HG03432 (cell line): ENCODE measurements at regions not wholly inside any gene's neighbourhood (a gene's known extent, or its start where the extent isn't known, plus 50 kb on each side); places are given as distances from the start of the nearest gene placed in this dataset.
A peak's percentile ranks its signal among the peaks of the same experiment; 100 is the strongest.
"Not testable (repeated sequence)": the region's sequence is repeated elsewhere in the genome, so short reads cannot be mapped to it uniquely, and the experiment has no call there.

ENCODE experiments used
- ATAC-seq: cut with Tn5 transposase; IDR thresholded peaks from one replicate; pipeline ENCODE4 v1.9.1; 2021; ENCODE audit warnings: mild to moderate bottlenecking, moderate library complexity; ENCODE audit not compliant: unreplicated experiment

DNA sequence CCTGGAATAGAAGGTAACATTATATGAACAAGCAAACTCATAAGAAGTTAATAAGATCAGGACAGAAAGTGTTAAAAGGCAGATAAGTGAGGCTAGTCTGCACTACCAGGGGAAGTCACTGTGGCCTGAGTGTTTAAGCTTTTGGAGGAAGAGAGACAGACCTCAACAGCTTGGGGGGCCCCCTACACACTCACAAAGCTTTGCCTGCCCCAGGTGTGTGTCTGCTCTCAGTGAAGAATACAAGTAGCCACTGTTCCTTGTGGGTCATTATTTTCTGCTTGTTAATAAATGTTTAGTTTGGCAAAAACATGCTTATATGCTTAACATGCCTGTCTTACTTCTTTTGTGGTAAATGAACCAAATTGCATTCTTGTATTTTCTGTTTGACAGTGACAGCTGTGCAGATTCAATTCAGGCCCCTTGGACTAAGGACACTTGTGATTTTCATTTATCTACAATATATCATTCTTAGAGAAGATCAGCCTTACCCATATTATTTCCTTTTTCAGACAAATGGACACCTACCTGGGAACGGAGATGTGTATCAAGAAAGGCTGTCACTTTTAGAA, 50.7 kb upstream of the C12orf71 start:
- no peak for ATAC-seq

DNA sequence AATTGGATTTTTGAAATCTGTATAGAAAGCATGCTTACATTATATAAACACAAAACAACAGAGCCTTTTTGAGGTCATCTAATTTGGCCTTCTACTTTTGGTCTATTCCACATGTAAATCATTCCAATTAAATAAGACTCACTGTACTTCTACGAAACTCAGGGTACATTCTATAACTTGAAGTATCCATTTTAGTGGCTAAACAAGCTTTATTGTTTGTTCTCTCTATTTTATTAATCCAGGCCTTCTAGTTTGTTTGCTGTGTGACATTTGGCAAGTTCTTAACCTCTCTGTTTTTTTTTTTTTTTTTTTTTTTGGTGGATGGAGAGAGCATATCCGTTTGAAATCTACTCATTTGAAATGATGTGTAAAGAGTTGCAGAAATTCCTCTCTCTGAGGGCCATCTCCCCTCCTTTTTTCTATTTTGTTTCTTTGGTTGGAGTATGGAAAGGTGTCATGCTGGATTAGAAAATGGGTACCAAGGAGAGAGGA, 58.1 kb upstream of the C12orf71 start:
- ATAC-seq, result no peak

DNA sequence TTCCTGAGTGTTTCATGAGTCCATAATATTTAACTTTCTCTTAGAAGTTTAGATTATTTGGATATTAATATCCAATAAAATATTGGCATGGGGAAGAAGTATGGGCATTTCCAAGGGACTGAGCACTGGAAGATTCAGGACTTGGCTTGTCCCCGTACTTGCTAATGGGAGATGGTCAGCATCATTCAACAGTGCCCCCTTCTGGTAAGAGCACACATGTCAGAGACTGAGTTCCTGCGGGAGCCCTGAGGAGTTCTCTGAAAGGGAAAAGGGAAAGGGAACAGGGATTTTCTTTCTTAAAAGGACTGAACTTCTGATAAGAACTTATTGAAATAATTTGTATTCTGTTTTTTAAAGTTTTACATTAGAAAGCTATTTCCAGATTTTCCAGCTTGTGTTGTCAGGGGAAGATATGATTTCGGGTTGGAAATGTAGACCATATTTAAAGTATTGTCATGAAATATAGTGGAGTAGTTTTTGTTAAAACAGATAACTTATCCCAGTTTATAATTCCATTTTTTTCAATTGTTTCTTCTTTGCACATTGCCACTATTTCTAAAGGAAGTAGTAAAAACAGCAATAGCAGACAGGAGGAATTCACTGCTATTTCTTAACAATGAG, 59.8 kb upstream of the C12orf71 start:
- ATAC-seq, result no peak

DNA sequence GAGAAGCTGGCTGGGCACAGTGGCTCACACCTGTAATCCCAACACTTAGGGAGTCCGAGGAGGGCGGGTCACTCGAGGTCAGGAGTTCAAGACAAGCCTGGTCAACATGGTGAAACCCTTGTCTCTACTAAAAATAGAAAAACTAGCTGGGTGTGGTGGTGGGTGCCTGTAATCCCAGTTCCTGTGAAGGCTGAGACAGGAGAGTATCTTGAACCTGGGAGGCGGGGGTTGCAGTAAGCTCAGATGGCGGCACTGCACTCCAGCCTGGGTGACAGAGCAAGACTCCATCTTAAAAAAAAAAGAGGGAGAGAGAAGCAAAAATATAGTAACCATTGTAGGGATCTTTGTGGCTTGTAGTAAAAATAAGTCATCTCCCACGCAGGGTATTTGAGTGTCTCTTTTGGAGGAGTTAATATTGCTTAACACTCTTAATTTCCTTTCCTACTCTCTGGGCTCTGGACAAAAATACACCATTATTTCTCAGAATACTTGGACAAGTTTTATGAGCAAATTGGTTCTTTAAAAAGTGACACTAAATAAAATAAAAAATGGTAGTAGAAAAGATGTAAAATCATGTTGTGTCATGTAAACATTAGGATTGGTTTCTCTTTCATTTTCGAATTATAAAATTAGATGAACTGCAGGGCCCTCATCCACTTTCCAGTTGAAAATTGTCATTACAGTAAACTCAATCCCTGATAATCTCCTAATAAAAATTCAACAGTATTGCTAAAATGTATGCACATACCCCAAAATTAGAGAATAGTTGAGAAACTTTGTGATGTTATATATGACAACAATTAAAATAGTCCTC, 61.1 kb upstream of the C12orf71 start:
- no peak for ATAC-seq

DNA sequence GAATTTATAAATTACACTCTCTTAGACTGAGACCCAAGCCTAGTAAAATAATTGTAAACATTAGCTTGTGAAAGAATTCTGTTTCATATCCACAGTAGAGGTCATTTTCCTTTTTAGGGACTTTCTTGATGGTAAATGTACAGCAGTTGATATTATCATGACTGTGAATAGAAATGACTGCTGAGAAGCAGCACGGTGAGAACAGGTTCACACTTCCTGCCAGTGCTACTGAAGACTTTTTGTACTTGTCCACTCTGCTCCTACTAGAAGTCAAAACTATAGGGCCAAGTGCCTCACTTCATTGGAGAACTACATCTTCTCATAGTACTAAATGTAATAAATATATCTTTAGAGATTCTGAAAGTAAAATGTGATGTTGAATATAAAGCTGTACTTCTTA, 63.3 kb upstream of the C12orf71 start:
- peak; percentile 65 for ATAC-seq

DNA sequence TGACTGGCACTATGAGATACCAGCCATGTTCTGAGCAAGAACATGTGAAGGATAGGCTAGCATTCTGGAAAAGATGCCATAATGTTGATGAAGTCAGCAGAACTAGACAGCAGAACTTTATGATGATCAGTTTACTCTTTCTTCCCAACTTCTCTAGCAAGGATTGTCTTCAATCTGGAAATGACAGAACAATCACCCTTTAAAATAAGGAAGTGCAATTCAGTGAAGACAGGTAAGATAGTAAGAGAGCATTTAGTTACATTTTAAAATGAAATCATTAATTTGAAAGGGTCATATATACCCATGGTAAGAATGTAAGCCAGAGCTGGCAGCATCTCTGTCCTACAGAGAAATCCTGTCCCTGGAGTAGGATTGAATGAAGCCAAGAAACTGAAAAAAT, 66.0 kb upstream of the C12orf71 start:
- ATAC-seq, result no peak

DNA sequence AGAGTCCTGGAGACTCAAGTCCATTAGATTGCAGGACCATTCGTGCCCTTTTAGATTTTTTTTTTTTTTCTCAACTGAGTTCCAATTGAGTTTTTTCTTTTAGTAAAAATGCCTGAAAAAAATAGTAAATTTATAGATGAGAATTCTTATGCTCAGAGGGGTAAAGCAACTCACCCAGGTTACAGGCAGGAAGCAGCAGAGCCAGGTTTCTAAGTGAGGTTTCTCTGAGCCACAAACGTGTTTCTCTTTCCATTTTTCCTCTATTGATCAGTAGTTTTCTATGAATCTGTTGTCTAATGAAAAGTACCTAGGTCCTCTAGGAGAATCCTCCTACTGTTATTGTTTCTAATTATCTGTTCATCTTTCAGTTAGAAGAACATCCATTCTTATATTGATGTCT, 66.4 kb upstream of the C12orf71 start:
- no peak for ATAC-seq

DNA sequence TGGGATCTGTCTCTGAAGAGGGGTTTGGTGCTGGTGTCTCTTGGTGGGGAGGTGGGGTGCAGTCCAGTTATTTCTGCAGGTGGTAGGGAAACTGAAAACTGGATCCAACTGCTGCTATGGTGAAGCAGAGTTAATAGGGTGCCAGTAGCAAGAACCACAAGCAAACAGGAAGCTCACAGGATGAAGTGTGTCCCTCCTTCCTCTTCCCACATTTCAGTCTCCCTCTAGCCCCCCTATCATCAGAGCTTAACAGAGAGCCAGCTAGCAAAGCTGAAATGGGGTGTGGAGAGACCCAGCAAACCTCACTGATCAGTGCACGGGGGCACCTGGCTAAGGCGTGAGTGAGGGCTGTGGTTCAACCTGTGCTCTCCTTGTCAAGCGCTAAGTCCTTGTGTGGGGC, 69.1 kb upstream of the C12orf71 start:
- no peak for ATAC-seq

DNA sequence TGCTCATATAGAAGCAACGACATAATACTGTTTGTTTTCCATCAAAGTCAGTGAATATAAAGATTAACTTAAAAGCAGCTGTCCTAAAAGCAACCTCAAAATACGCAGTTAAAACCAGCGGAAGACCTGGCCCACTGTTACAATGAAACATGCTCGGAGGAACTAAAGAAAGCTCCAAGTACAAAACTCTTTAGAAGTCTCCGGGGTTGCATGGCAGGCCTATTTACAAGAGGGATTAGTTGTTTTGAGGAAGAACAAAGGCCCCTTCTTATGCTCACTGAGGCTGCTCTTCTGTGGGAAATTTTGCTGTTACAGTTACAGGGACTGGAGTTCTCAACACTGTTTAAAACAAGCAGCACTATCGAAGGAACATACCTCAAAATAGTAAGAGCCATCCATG, 75.9 kb upstream of the C12orf71 start:
- no peak for ATAC-seq

DNA sequence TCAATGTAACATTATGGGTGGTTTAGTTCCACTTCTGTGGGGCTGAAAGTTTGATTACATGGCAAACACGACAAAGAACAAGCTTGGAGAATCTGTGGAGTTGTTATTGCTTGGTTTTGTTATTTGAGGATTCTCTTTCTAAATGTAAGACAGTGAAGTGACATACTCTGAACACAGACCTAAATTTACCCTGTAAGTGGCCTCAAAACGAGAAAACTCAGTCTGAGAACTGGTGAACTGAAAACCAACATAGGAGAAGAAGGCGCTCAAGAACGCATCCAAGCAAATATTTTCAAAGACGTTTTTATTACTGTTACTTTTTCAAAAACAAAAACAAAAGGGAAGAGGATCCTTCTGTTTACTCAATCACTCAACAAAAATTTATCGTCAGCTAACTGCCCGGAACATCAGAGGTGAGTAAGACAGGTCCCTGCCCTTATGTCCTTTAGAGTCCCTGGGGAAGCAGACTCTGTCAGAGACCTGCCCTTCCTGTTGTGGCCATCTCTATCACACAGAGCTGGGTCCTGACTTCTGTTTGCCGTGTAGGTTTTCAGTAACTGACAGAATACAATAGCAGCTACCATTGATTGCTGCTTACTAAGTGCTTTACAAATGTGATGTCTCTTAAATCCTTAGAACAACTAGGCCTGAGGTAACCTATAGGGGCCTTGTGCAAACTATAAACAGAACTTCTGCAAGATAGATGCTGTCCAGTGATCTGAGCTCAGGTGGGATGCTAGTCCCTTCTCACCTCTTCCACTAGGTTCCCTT, 79.3 kb upstream of the C12orf71 start:
- peak; percentile 88 for ATAC-seq

DNA sequence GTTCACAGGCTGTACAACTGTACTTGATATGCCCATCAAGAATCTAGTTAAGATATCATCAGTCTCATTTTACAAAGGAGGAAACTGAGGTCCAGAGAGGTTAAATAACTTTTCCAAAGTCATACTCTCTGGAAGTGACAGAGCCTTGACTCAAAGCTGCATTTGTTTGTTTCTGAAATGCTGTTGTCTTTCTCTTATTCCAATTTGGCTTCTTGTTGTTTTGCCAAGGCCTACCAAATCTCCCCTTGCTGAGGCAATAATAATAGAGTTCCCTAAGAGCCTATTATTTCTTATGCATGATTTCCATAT, 79.8 kb upstream of the C12orf71 start:
- ATAC-seq, result no peak

DNA sequence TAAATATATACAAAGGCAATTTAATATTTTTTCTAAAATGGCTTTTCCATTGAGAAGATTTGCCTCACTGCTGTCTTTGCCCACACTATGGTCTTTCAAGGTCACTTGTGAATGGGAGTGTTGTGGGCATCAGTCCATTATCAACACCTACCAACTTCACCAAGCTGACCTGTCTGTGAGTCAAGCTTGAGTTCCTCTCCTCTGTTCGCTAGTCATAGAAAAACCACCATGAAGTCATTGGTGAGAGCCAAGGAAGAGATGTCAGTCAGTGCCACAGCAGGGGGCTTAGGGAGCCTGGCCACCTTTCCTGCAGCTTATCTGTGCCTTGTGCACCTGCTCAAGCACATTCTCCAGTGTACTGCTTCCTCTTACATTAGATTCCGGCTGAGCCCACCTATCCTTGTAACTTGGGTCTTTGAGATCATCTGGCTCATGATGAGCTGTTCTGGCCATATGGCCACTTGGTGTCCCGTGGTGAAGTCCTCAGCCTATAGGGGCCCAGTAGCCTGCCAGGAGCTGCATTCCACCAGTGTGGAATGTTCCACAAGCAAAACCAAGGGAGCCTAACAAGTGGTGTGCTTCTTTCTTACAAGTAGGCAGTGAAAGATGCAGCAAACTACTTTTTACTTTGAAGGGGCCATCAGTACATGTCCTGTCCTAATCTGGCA, 80.8 kb upstream of the C12orf71 start:
- ATAC-seq, result no peak

DNA sequence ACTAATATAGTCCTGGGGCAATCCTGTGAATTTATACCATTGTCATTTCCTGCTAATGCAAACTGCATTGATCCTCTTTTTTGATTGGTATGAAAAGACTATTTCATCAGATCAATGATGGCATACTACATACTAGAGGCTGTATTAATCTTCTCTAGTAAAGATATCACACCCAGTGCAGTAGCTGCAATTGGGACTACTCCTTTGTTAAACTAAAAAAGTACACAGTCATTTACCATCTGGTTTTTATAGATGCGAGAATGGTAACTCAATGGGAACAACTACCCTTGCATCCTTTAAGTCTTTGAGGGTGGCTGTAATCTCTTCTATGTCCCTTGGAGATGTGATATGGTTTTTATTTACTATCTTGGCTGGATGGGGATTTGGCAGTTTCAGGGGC, 80.2 kb upstream of the STK38L start:
- no peak for ATAC-seq

DNA sequence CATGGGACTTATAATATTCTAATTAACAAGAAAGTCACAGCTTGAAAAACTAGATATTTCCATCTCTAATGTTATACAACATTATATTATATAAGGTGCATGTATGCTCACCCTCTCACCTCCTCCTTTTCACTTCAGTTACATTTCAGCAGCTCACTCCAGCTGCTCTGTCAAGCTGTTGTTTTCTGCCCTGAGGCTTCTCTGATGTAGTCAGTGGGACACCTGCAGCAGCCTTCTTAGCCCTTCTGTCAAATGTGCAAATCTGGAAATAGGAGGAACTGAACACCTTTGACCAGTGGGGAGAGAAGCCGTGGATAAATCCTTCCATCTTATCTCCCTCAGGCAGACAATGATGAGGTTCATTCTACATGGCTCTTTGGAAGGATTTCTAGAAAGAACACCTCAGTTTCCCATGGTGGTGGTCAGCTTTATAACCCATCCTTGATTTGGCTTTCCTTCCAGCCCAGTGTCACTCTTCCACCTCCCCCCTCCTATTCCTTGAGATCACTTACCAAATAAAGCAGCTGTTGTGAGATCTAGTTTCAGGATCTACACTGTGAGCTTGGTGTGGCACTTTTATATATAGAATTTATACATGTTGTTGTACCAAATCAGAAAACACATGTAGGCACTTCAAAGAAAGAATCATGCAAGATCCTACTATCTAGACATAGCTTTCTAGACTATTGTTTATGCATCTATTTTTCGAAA, 79.6 kb upstream of the STK38L start:
- ATAC-seq, result no peak

DNA sequence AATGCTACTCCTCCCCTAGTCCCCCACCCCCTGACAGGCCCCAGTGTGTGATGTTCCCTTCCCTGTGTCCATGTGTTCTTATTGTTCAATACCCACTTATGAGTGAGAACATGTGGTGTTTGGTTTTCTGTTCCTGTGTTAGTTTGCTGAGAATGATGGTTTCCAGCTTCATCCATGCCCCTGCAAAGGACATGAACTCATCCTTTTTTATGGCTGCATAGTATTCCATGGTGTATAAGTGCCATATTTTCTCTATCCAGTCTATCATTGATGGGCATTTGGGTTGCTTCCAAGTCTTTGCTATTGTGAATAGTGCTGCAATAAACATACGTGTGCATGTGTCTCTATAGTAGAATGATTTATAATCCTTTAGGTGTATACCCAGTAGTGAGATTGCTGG, 78.1 kb upstream of the STK38L start:
- ATAC-seq, result not testable (repeated sequence)

DNA sequence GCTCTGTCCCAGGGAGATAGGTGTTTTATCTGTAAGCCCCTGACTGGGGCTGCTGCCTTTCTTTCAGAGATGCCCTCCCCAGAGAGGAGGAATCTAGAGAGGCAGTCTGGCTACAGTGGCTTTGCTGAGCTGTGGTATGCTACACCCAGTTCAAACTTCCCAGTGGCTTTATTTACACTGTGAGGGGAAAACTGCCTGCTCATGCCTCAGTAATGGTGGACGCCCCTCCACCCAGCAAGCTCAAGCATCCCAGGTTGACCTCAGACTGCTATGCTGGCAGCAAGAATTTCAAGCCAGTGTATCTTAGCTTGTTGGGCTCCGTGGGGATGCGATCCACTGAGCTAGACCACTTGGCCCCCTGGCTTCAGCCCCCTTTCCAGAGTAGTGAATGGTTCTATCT, 72.6 kb upstream of the STK38L start:
- ATAC-seq, result not testable (repeated sequence)

DNA sequence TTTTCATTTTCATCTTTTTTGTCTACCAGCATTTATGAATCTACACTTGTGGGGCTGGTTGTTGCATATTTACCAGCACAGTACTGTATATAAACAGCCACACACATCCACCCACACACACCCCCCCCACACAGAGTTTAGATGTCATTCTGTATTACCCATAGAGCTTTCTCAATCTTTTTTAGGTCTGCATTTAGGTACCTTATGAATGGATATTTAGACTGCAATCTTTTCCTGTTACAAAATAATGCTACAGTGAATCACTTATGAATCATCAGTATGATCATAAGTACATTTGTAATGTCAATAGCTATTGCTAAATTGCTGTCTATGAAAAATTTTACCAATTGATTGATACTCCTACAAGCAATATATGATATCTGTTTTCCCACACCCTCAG, 67.3 kb upstream of the STK38L start:
- no peak for ATAC-seq

DNA sequence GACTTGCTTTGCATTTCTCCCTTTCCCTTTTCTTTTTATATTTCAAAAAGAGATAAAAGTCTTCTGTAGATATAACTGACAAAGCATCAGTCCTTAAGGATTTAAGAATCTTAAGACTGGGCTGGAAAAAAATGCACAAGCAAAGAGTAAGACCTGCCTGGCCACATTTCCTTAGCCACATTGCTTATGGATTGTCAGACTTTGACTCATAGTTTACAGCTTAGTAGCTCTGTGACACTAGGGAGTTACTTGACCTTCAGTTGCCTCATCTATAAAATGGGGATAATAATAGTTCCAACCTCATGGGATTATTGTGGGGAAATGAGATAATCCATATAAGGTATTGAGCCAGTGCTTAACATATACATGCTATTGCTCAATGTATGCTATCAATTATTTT, 66.4 kb upstream of the STK38L start:
- no peak for ATAC-seq

DNA sequence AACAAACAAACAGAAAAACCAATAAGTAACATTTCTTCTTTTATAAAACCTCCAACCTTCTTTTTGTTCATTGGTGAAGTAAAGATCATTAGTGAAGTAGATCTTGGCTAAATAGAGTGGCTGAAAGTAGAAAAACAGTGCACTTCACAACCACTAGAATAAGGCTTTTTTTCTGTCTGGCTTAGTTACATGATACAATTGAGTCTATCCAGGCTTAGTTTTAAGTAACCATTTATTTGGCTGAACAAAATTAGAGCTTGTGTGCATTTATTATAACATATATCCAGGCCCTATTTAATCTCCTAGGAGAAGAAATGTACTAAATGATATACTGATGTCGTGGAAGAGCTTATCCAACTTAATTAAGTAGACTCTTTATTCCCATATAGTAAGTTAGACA, 65.8 kb upstream of the STK38L start:
- no peak for ATAC-seq

DNA sequence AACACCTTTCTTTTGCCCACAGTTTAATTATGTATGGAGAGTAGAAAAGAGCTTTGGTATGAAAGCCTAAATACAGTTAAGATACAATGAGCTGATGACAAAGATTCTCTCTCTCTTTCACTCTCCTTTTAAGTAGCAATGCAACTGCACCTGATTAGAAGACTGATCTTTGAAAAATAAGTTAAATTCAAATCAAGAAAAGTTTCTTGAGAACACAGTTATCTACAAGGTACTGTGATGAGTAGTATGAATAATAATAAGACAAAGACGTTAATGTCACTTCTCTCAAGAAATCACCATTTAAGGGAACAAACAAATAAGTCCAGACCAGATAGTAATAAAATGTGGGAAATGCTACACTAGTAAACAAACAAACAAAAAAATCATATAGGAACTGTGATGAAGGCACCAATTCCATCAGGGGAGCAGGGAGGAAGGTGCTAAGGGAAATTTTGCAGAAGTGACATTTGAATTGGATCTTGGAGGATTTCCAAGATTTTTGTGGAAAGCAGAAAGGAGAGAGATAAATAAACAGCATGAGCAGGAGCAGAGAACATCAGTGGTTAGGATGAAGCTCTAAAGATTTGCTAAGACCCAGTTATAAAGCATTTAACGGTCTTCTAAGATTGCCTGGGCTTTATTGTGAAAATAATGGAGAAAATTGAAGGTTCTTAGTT, 65.2 kb upstream of the STK38L start:
- no peak for ATAC-seq
